ENCODE measurements at regions not wholly inside any gene's neighbourhood (a gene's known extent, or its start where the extent isn't known, plus 50 kb on each side); places are given as distances from the start of the nearest gene placed in this dataset.

DNA sequence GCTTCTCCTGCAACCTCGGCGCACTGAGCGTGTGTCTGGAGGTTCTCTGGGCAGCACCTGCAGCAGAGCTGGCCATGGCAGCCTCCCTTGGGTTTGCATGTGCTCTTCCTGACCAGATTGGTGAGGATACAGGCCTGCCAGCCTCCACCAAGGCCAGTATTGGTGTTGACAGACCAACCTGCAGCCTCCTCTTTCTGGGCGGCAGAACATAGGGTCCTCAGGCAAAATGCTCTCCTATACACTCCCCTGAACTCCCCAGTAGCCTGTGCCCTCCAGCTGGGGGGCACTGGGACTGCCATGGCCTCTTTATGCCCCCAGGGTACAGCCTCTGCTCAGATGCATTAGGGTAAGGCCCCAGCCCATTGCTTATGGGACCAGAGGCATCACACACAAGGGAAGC is 131.9 kb upstream of the SPRED2 start:
- TF ChIP-seq, protein P1, sequence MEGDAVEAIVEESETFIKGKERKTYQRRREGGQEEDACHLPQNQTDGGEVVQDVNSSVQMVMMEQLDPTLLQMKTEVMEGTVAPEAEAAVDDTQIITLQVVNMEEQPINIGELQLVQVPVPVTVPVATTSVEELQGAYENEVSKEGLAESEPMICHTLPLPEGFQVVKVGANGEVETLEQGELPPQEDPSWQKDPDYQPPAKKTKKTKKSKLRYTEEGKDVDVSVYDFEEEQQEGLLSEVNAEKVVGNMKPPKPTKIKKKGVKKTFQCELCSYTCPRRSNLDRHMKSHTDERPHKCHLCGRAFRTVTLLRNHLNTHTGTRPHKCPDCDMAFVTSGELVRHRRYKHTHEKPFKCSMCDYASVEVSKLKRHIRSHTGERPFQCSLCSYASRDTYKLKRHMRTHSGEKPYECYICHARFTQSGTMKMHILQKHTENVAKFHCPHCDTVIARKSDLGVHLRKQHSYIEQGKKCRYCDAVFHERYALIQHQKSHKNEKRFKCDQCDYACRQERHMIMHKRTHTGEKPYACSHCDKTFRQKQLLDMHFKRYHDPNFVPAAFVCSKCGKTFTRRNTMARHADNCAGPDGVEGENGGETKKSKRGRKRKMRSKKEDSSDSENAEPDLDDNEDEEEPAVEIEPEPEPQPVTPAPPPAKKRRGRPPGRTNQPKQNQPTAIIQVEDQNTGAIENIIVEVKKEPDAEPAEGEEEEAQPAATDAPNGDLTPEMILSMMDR (IDR thresholded peaks at IDR 0.05), result no peak
- no peak for TF ChIP-seq POLR2A (IDR thresholded peaks at IDR 0.05)
